DMS114 treated with DMSO at 0.1 percent for 48 hours (cell line): ENCODE measurements at regions not wholly inside any gene's neighbourhood (a gene's known extent, or its start where the extent isn't known, plus 50 kb on each side); places are given as distances from the start of the nearest gene placed in this dataset.
"Not testable (repeated sequence)": the region's sequence is repeated elsewhere in the genome, so short reads cannot be mapped to it uniquely, and the experiment has no call there.

ENCODE experiments used
- DNase-seq: peaks from one replicate; lab custom pipeline; 2025; ENCODE audit not compliant: unreplicated experiment; lab: John Stamatoyannopoulos, UW

DNA sequence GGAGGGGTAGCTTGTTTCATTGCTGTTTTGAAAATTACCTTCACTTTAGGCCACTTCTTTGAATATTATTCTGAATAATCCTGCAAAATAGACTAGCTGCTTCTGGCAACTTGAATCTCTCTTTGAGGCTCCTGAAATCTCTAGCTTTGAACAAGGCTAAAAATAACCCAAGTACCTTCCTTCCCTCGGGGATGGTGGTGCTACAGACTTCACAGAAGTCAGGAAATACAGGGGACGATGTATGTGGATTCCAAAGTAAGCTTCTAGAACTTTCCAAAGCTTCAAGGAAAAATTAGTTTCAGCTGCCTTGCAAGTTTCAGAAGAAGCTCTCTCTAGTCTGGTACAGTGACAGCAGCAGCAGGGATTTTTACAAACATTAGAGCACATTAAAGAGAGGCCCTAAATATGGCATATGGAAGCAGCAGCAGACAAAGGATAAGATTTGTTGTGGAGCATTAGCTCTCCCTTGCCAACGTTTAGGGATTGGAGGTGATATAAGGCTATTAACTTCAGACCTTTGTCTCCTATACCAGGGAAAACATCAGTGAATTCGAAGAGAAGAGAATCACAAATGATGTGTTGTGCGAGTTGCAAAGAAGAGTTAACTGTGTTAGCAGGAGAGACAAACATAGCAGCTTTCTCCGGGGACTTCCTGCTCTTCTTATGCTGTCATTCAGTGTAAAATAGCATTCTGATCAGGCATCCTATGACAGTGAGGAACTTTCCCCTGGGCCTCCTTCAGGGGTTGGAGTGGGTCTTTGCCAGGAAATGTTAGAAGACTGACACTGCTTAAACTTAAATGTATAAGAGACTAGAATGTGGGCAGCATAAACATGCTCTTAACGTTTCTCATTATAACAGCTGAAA, 783.0 kb upstream of the ARPP21 start:
- DNase-seq = no peak

DNA sequence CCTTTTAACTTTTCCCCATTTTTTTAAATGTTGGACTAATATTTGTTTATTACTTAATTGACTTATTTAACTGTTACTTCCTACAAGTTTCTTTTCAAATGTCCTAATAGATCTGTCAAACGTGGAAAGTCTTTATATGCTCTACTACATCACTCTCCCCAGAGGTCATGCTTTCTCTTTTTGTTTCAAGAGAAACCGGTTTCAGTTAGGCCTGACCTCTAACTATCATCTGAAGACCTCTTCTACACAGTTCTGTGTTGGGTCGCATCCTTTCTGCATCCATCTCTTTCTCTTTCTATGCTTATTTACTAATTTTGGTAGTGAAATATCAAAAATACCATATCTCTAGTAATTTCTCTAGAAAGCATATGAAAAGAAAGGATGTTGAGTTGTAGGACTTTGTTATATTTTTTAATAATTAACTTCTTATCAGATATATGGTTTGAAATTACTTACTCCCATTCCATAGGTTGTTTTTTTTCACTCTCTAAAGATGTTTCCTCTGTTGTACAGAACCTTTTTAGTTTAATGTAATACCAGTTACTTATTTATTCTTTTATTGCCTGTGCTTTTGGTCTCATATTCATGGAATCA, 781.2 kb upstream of the ARPP21 start:
- no peak for DNase-seq

DNA sequence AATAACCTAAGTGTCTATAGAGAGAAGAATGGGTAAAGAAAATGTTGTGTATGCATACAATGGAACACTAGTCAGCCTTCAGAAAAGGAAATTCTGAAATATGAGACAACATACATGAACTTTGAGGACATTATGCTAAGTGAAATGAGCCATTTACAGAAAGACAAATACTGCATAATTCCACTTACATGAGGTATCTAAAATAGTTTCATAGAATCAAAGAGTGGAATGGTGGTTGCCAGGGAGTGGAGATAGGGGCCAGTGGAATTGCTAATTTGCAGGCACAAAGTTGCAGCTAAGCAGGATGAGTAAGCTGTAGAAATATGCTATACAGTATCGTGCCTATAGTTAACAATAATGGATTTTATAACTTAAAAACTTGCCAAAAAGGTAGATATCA, 779.6 kb upstream of the ARPP21 start:
- DNase-seq = no peak

DNA sequence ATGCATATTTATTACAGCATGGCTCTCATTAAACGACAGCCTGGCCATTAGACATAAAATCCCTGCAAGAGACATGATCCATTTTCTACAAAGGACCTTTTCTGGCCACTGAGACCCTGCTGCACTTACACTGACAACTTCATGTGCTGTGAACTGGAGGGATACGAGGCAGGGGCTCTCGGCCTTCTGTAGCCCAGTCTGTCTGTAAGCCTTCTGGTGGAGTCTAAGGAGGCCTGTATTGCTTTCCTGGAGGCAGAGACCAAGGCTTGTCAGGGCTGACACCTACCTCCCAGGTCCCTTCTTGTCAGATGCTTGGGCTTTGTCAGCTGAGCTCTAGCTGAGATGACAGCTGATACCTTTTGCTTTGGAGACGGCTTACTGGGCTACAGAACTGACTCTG, 776.9 kb upstream of the ARPP21 start:
- DNase-seq = no peak

DNA sequence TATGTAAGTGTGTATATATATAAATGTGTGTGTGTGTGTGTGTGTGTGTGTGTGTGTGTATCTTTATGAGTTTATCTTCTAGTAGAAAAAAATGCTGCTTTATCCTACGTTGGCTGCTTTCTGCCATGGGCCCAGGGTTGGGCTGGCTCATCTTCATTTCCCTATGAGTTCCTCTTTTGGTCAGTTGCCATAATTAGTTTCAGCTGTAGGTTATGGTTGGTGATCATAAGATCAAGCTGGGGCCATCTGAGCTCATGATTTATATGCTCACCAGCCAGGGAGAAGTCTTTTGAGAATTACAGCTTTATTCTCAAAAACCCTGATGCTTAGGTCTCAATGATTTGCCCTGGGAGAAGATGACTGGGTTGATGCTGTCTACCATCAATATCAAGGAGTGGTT, 775.8 kb upstream of the ARPP21 start:
- DNase-seq = no peak

DNA sequence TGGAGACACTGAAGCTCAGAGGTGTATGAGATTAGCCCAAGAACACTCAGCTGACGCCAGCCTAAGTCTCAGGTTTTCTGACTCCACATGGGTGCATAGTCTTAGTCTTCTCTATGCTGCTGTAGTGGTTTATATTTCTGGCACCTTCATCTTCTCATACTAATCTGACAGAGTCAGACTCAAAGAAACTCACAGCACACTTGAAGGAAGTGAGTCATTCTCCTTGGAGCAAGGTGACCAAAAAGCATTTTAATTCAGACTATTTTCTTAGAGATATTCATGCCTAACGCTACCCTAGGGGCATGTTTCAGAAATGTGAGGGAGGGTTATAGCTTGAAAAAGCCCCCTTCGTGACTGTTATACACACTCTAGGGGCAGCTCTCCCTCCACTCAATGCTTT, 775.3 kb upstream of the ARPP21 start:
- DNase-seq = no peak

DNA sequence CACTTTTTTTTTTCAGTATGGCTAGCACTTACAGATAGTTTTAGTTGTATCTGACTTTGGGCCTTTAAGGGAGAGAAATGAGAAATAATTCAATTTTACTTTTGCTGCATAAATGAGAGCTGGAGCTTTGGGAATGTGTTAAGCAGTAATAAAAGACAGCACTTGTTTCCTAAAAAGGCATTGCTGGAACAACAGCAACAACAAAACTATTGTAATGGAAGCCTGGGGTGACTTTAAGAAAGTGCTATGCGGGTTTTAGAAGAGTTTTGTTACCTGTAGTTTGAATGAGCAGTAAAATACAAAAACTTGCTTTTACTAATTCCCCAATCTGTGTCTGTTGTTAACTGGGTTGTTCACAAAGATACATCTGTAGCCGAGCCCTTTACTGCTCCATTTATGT, 774.0 kb upstream of the ARPP21 start:
- no peak for DNase-seq

DNA sequence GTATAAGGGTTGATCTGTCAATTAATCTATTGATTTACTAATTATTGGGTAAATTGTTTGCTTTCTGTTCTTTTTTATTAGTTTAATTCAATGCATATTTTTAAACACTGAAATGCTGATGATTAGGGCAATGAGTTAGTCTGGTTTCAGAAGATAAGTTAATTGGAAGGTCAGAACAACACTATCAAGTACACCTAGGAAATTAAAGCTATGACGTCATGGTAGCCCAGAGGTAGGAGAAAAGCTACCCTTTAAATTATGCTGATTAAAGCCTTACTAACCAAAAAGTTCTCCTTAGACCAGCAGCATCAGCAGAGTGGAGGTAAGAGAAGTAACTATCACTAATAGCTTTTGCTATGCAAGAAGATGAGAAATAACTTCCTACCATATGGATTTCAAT, 770.4 kb upstream of the ARPP21 start:
- DNase-seq = no peak

DNA sequence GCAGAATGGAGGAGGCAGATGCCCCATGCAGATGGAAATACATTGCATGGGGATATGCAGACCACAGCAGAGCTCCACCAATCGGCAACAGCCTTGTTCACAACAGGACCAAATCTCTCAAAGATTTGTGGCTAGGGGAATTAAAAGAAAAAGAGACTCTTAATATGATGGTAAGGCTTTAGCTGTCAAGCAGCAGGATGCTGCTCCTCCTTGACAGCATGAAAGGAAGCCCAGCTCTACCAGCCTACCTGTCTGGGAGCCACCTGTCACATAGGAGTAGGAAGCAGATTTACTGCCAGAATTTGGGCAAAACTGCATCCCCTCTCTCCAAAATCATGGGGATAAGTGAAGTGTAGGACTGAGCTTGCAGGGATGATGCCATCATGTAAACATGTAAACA, 769.6 kb upstream of the ARPP21 start:
- no peak for DNase-seq

DNA sequence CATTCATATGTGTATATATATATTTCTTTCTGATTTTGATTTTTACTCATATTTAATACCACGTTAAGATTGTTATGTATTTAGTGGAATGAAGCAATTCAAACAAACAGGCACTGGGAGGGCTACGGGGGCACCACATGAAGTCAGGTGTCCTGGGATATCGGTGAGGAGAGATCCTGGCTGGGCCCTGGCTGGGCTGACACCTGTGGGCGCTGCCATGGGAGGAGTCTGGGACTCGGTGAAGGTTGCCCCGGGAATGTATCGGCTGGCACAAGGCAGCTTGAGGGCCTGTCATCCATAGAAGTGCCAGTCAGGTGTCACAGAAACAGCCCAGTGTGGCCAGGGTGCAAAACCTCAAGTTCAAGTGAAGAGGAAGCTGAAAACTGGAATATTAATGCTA, 766.9 kb upstream of the ARPP21 start:
- no peak for DNase-seq

DNA sequence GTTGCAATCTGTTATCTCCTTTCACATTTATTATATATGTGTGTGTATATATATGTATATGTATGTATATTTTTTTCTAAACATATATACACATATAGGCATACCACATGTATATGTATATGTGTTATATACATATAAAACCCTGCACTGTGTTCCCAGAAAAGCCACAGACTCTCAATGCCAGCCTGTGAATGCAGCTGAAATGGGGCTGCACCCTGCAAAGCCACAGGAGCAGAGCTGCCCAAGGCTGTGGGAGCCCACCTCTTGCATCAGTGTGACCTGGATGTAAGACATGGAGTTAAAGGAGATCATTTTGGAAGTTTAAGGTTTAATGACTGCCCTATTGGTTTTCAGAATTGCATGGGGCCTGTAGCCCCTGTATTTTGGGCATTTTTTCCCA, 762.3 kb upstream of the ARPP21 start:
- no peak for DNase-seq

DNA sequence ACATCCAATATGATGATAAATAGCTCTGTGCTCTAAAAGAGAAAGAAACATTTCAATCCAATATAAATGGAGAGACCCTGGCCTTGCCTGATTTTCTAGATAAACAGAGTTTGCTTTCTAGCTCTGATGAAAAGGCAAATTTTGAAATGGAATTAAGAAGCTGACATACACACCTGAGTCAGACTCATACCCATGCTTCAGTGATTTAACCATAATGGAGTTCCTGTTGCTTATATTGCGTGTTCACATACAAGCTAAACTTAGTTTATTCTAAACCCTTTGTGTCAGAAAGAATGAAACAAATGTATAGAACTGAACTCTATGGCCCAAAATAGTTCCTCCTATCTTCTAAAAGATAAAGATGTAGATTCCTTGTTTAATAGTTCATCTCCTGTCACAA, 760.8 kb upstream of the ARPP21 start:
- DNase-seq = no peak

DNA sequence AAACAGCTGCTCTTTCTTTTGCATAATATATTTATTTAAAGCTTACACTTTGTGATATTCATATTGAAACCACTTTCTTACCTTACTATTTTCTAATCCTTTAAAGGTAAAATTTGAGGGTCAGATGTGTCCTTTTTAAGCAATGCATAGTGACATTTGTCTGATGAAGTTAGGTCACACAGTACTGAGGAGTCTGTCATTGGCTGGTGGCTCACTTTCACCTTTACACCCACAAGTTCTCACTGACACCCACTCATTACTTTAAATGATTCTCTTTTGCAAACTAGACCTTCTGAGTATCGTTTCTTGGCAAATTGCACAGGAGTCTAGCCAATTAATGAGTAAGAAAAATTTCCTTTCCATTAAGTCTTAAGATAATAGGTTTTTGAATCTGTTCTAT, 758.3 kb upstream of the ARPP21 start:
- no peak for DNase-seq

DNA sequence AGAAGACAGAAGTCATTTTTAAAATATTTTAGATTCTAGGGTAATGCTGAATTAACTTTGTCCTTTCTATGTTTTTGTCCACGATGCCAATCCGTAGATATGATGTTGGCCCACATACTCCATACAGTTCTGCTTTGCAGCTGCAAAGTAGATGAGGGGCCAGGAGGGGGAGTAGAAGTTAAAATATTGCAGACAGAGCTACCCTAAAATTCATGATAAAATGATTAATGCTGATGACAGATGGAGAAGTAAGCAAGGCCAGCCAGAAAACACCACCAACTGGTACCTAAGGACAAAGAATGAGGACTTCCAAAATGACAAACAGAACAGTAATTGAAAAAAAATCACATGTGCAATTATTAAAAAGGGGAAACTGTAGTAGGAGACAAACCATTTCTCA, 756.6 kb upstream of the ARPP21 start:
- no peak for DNase-seq

DNA sequence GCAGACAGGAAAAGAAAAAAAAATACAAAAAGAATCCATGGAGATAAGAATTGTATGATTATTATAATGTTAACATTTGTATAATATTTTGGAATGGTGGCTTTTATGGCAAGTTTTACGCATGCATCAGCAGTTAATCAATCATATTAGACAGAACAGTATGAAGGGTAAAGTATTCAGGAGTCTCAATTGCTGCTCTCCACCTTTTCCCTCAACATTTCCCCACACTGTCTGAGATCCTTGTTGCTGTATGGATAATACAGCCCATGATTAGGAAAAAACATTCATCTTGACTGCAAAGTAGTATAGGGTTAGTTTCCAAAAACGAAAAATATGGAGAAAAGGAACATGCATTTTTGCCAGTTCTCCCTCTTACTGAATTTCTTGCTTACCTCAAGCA, 755.3 kb upstream of the ARPP21 start:
- DNase-seq = no peak

DNA sequence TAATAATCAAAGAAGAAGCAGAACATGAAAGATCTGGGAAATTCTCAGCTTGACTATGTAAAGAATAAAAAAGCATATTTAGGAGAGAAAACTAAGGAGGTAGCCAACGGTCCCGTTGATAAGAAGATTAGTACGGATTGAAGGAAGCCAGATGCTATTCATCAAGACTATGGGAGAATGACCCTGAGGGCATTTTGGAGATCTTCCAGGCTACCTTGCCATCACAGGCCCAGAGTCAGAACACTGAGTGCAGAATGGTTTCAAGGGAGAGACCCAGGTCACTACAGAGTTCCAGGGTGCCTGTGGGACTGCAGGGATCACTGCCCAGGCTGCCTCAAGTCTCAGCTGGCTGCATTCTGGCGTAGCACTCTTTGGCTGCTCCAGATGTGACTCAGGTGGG, 752.9 kb upstream of the ARPP21 start:
- no peak for DNase-seq

DNA sequence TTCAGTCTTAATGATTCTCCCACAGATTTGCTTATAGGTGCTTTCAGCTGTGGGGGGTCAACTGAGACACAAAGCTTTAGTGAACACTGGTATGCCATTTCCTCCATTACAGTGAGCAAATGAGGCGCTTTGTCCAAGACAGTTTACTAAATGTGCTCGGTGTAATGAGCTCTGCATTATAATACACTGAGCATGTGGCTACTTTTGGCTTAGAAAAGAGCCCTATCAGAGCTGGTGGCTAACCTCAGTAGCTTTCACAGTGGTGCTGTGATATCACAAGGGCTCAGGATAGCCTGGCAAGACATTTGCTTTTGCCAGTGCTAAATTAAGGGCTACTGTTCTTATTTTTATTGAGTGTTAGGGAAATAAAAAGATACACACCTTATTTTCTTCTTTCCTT, 749.7 kb upstream of the ARPP21 start:
- no peak for DNase-seq

DNA sequence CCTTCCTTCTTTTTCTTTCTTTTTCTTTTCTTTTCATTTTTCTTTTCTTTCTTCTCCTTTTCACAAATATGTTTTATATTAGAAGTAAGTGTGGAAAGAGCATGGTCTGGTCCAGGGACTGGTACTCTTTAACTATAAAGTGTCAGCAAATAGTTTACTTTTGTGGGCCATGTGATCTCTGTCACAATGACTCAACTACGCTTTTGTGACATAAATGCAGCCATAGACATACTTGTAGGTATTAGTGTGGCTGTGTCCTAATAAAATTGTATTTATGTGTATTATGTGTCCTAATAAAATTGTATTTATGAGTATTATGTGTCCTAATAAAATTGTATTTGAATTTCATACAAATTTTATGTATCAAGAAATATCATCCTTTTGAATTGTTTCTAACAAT, 749.1 kb upstream of the ARPP21 start:
- DNase-seq = no peak

DNA sequence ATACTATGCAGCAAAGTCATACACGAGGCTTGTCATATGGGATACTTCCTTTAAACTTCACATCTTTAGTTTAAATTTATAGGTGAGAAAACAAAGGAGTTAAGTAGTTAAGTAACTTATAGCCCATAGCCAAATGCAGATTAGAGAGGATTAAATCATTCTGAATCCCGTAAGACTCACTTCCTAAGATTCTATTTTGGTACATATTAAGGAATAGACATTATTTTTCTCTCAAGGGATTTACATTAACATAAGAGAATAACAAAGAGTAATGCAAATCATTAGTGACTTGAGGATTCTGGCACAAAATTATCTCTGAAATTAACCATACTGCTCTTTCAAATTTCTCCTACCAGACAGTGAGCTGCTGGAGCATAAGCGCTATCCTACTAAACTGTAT, 747.4 kb upstream of the ARPP21 start:
- DNase-seq = no peak

DNA sequence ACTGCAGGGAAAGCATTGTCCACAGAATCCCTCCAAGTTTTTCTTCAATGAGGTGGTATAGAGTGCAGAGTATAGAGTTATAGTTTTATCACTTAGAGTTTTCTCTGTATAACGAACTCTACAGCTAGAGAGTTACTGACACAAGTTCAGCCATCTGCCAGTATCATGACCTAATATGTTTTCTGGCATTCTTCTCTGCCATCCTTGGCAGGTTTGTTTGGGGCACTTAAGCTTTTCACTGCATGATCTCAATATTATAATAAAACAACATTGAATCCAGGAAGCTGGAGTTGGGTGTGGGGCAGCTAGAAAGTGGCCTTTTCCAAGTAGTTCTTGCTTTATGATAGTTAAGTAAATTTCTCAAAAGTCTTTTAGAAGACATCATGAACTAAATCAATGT, 743.5 kb upstream of the ARPP21 start:
- DNase-seq = no peak

DNA sequence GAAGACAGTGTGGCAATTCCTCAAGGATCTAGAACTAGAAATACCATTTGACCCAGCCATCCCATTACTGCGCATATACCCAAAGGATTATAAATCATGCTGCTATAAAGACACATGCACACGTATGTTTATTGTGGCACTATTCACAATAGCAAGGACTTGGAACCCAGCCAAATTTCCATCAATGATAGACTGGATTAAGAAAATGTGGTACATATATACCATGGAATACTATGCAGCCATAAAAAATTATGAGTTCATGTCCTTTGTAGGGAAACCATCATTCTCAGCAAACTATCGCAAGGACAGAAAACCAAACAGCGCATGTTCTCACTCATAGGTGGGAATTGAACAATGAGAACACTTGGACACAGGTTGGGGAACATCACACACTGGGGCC, 729.6 kb upstream of the ARPP21 start:
- not testable (repeated sequence) for DNase-seq

DNA sequence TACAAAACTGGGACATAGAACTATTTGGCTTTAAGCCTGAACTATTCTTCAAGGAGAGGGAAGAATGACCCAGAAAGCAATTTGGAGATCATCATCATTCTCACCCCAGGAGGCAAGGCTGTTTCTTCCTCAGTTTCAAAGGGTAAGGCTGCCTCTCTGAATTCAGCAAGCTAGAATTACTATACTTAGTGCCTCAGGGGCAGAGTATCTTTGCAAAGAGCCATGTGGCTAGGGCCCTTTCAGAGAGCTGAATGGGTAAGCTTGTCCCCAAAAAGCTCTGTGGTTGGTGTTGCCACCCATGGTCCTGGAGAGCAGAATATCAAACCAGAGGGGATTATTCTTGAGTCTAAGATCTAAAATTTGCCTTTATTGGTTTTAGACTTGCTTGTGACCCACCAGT, 720.3 kb upstream of the ARPP21 start:
- no peak for DNase-seq

DNA sequence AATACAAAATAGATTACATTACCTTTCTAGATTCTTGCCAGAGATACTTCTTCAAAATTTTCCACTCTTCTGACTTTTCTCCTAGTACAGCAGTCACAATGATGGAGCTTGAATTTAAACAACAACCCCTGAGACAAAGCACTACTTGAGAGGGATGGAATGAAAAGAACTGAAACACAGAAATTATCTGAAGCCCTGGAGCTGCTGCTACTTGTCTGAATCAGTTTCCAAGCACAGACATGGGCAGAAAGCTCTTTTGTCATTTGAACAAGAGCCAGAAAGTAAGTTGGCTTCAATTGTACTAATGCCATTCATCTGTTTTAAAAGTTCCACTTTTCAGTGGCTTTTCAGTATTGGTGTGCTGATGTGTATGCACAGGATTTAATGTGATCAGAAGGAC, 718.5 kb upstream of the ARPP21 start:
- DNase-seq = no peak
